ENCODE measurements at regions not wholly inside any gene's neighbourhood (a gene's known extent, or its start where the extent isn't known, plus 50 kb on each side); places are given as distances from the start of the nearest gene placed in this dataset.

DNA sequence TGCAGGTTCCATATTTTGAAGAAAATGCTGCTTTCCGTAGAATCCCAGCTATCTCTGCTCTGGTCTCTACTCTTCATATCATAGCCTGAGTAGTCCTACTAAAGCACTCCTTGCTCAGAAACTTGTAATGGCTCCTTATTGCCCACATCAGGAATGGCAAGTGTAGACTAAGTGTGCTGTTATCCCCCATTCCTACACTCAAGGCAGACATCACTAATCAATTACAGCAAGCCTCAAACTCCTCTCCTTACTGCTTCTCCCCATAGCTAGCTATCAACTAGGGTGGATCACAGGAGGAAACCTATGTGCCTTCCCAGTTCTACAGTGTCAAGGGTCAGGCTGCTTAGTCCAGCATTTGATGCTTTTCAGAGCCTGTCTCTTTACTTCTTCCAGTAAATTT is 163.4 kb downstream of the HAPSTR1 start:
- Mint-ChIP-seq H3K27ac (no peak overlapping the region), H3K27me3 (peaks cover 17% of the 10 kb centered on the region), H3K4me1 (no peaks in the 10 kb centered on the region), H3K9me3 (no peaks in the 10 kb centered on the region), H3K36me3 (ENCODE audit: low read depth) (no peaks in the 10 kb centered on the region), H3K4me3 (no peak overlapping the region)
- ATAC-seq (no peak), DNase-seq (no peak)

GRCh38 chr16:9256196-9256595 is 164.8 kb downstream of the HAPSTR1 start:
- DNase-seq (peak; percentile 54), ATAC-seq (no peak)
- Mint-ChIP-seq H3K36me3 (ENCODE audit: low read depth) (no peaks in the 10 kb centered on the region), H3K27me3 (peaks cover 17% of the 10 kb centered on the region), H3K4me1 (no peaks in the 10 kb centered on the region), H3K27ac (no peak overlapping the region), H3K9me3 (no peaks in the 10 kb centered on the region), H3K4me3 (no peak overlapping the region)

DNA sequence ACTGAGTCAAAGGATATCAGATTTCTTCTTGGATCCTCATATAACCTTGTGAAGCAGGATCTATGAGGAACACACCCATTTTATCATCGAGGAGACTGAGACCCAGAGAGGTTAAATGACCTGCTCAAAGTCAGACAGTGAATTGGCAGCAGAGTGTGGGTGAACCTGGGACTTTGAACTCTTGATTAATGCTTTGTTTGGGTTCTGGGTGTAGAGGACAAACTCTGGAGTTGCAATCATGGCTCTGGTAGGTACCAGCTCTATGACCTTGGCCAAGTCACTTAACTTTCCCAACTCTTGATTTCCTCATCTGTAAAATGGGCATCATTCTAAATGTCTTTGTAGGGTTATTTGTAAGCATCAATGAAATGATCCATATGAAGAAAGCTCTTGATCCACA is 166.4 kb downstream of the HAPSTR1 start:
- peaks cover 13% of the 10 kb centered on the region for H3K27me3 Mint-ChIP-seq
- no peaks in the 10 kb centered on the region for H3K36me3 Mint-ChIP-seq (ENCODE audit: low read depth)
- no peak overlapping the region for H3K27ac Mint-ChIP-seq
- no peak for DNase-seq
- H3K9me3 Mint-ChIP-seq: no peaks in the 10 kb centered on the region
- ATAC-seq: no peak
- H3K4me1 Mint-ChIP-seq: no peaks in the 10 kb centered on the region
- H3K4me3 Mint-ChIP-seq: no peak overlapping the region

- H3K9me3 Mint-ChIP-seq: no peaks in the 10 kb centered on the region
- no peaks in the 10 kb centered on the region for H3K4me1 Mint-ChIP-seq
- ATAC-seq (no peak), DNase-seq (peak; percentile 18)
- H3K27me3 Mint-ChIP-seq: peaks cover 15% of the 10 kb centered on the region
- H3K4me3 Mint-ChIP-seq: no peak overlapping the region
- no peaks in the 10 kb centered on the region for H3K36me3 Mint-ChIP-seq (ENCODE audit: low read depth)
- H3K27ac Mint-ChIP-seq: no peak overlapping the region
These were observed 167.1 kb downstream of the HAPSTR1 start for GRCh38 chr16:9258423-9259051.

GRCh38 chr16:9259914-9260608 is 168.6 kb downstream of the HAPSTR1 start:
- Mint-ChIP-seq H3K36me3 (ENCODE audit: low read depth) (no peaks in the 10 kb centered on the region), H3K27me3 (peaks cover 11% of the 10 kb centered on the region), H3K4me3 (no peak overlapping the region), H3K27ac (no peak overlapping the region), H3K4me1 (no peaks in the 10 kb centered on the region), H3K9me3 (no peaks in the 10 kb centered on the region)
- no peak for ATAC-seq
- DNase-seq: no peak

GRCh38 chr16:9260666-9261065 is 169.2 kb downstream of the HAPSTR1 start:
- H3K9me3 Mint-ChIP-seq: no peaks in the 10 kb centered on the region
- ATAC-seq (no peak), DNase-seq (no peak)
- H3K27ac Mint-ChIP-seq: no peak overlapping the region
- no peak overlapping the region for H3K4me3 Mint-ChIP-seq
- peaks cover 11% of the 10 kb centered on the region for H3K27me3 Mint-ChIP-seq
- H3K36me3 Mint-ChIP-seq (ENCODE audit: low read depth): no peaks in the 10 kb centered on the region
- no peaks in the 10 kb centered on the region for H3K4me1 Mint-ChIP-seq

DNA sequence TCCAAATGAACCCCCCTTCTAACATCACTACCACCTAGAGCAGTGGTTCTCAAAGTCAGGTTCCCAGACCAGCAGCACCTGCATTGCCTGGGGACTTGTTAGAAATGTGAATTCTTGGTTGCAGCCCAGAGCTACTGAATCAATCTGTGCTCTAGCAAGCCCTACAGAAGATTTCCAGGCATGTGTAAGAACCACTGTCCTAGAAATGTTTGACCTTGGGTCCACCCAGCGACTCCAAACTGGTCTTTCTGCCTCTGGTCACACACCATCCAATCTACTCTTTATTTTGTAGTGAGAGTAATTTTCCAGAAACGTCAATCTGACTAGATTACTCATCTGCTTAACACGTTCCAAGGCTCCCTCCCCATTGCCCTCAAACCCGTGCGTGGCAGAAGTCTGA is 169.9 kb downstream of the HAPSTR1 start:
- Mint-ChIP-seq H3K9me3 (no peaks in the 10 kb centered on the region), H3K27me3 (peaks cover 9% of the 10 kb centered on the region), H3K4me1 (no peaks in the 10 kb centered on the region), H3K27ac (no peak overlapping the region), H3K36me3 (ENCODE audit: low read depth) (no peaks in the 10 kb centered on the region), H3K4me3 (no peak overlapping the region)
- DNase-seq (no peak), ATAC-seq (no peak)

GRCh38 chr16:9262941-9263715 is 171.7 kb downstream of the HAPSTR1 start:
- no peak overlapping the region for H3K4me3 Mint-ChIP-seq
- no peak overlapping the region for H3K27ac Mint-ChIP-seq
- no peaks in the 10 kb centered on the region for H3K4me1 Mint-ChIP-seq
- H3K27me3 Mint-ChIP-seq: peaks cover 5% of the 10 kb centered on the region
- no peaks in the 10 kb centered on the region for H3K36me3 Mint-ChIP-seq (ENCODE audit: low read depth)
- DNase-seq (no peak), ATAC-seq (no peak)
- no peaks in the 10 kb centered on the region for H3K9me3 Mint-ChIP-seq

DNA sequence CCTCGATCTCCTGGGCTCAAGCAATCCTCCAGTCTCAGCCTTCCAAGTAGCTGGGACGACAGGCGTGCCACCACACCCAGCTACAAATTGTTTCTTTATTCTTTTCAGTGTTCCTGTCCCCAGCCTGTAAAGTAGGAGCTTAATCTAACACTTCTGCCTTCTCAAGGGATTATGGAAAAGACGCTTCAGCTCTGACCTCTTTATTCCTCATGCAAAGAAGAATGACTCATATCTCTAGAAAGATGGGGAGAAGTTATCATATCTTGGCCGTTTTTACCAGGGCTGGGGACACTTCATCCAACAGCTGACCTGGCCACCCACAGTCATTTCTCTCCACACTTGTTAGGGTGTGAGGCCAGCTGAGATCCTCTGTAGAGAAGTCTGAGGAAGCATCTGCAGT is 172.6 kb downstream of the HAPSTR1 start:
- no peak for ATAC-seq
- Mint-ChIP-seq H3K36me3 (ENCODE audit: low read depth) (no peaks in the 10 kb centered on the region), H3K4me1 (no peaks in the 10 kb centered on the region), H3K4me3 (no peak overlapping the region), H3K27me3 (peaks cover 8% of the 10 kb centered on the region), H3K27ac (no peak overlapping the region), H3K9me3 (no peaks in the 10 kb centered on the region)
- DNase-seq: no peak

- no peak for ATAC-seq
- H3K27ac Mint-ChIP-seq: no peak overlapping the region
- no peaks in the 10 kb centered on the region for H3K36me3 Mint-ChIP-seq (ENCODE audit: low read depth)
- peaks cover 8% of the 10 kb centered on the region for H3K27me3 Mint-ChIP-seq
- peaks cover 5% of the 10 kb centered on the region for H3K9me3 Mint-ChIP-seq
- no peak overlapping the region for H3K4me3 Mint-ChIP-seq
- no peak for DNase-seq
- H3K4me1 Mint-ChIP-seq: no peaks in the 10 kb centered on the region
These were observed 177.0 kb downstream of the HAPSTR1 start for GRCh38 chr16:9268446-9268845.

DNA sequence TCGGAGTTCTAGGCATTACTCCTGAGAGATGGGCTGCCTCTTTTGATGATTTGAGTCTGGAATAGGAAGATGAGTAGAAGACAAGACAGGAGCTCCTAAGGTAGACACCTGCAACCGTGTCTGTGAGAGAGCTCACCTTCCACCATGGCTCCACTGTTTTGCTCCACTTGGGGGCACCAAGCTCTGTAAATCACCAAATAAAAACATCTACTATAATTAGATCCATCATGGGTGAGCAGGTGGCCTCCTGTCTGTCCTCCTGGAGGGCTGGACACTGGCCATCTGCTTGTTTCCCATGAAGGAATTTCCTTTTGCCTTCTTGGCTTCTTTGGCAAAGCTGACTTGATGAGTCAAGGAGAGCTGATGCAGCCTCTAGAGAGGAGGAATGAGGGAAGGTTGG is 179.0 kb downstream of the HAPSTR1 start:
- H3K27me3 Mint-ChIP-seq: peaks cover 10% of the 10 kb centered on the region
- DNase-seq: no peak
- no peaks in the 10 kb centered on the region for H3K36me3 Mint-ChIP-seq (ENCODE audit: low read depth)
- H3K4me1 Mint-ChIP-seq: no peaks in the 10 kb centered on the region
- ATAC-seq: no peak
- no peak overlapping the region for H3K27ac Mint-ChIP-seq
- no peak overlapping the region for H3K4me3 Mint-ChIP-seq
- H3K9me3 Mint-ChIP-seq: peaks cover 5% of the 10 kb centered on the region

- DNase-seq (no peak), ATAC-seq (no peak)
- H3K27ac Mint-ChIP-seq: no peak overlapping the region
- peaks cover 10% of the 10 kb centered on the region for H3K27me3 Mint-ChIP-seq
- peaks cover 5% of the 10 kb centered on the region for H3K9me3 Mint-ChIP-seq
- H3K4me1 Mint-ChIP-seq: no peaks in the 10 kb centered on the region
- H3K36me3 Mint-ChIP-seq (ENCODE audit: low read depth): no peaks in the 10 kb centered on the region
- no peak overlapping the region for H3K4me3 Mint-ChIP-seq
These were observed 179.5 kb downstream of the HAPSTR1 start for GRCh38 chr16:9270941-9271340.

DNA sequence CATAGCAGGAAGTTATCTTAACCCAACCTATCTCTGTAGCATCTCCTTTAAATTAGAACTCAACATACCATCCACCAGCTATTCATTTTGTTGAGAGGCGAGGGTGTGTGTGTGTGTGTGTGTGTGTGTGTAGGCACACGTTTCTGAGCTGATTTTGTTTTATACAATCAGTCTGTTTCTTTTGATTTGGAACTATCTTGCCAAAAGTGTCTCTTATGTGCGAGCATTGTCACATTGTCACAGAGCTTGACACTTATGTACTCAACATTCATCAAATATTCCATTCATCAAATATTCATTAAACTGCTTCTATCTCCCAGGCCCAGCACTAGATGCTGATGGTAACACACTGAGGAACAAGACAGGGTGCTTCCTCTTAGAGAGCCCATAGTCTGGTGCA is 180.4 kb downstream of the HAPSTR1 start:
- DNase-seq: no peak
- Mint-ChIP-seq H3K9me3 (peaks cover 5% of the 10 kb centered on the region), H3K4me3 (no peak overlapping the region), H3K4me1 (no peaks in the 10 kb centered on the region), H3K27me3 (peaks cover 8% of the 10 kb centered on the region), H3K36me3 (ENCODE audit: low read depth) (no peaks in the 10 kb centered on the region), H3K27ac (no peak overlapping the region)
- ATAC-seq: no peak

DNA sequence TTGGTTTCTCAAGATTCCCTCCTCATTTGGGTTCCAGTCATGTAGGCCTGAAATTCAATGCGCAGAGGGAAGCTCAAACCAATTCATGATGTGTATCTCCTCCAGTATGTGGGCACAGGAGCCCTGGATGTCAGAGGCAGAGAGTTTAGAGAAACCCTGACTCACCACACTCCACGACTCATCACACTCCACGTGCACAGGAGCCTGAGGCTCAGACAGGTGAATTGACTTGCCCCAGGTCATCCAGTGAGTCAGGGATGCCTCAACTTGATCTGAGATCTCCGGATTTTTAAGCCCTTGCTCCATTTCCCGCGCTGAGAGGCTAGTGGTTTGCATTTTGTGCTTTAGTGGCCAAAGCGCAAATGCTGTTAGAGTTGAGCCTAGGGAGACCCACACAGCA is 183.9 kb downstream of the HAPSTR1 start:
- DNase-seq: no peak
- Mint-ChIP-seq H3K4me3 (no peak overlapping the region), H3K36me3 (ENCODE audit: low read depth) (no peaks in the 10 kb centered on the region)

GRCh38 chr16:9275816-9276354 is 184.4 kb downstream of the HAPSTR1 start:
- no peak for DNase-seq
- Mint-ChIP-seq H3K36me3 (ENCODE audit: low read depth) (no peaks in the 10 kb centered on the region), H3K4me1 (no peaks in the 10 kb centered on the region), H3K27ac (no peak overlapping the region), H3K4me3 (no peak overlapping the region), H3K27me3 (peaks cover 5% of the 10 kb centered on the region), H3K9me3 (peaks cover 4% of the 10 kb centered on the region)
- no peak for ATAC-seq

More for the DNA sequence above, 183.9 kb downstream of the HAPSTR1 start:
- peaks cover 5% of the 10 kb centered on the region for H3K9me3 Mint-ChIP-seq
- ATAC-seq: no peak
- H3K27me3 Mint-ChIP-seq: peaks cover 5% of the 10 kb centered on the region
- no peak overlapping the region for H3K27ac Mint-ChIP-seq
- H3K4me1 Mint-ChIP-seq: no peaks in the 10 kb centered on the region
